AG10803 (cell line): ENCODE measurements at regions not wholly inside any gene's neighbourhood (a gene's known extent, or its start where the extent isn't known, plus 50 kb on each side); places are given as distances from the start of the nearest gene placed in this dataset.

ENCODE experiments used
- DNase-seq: peaks from one replicate; pipeline ENCODE4 v3.0.0; 2010; ENCODE audit warnings: low read depth
- H3K4me3 ChIP-seq: 2 replicates; pipeline ENCODE4 v1.5.1; 2011; ENCODE audit warnings: mild to moderate bottlenecking, low read length, control low read depth
- CTCF ChIP-seq: conservative IDR thresholded peaks from 2 replicates; pipeline ENCODE4 v1.5.1; 2011; ENCODE audit warnings: mild to moderate bottlenecking, low read length, control low read depth, inconsistent platforms

- no peak for TF ChIP-seq CTCF
- no peak overlapping the region for H3K4me3 ChIP-seq
- no peak for DNase-seq
Measured at GRCh38 chr2:104088745-104089144, 765.2 kb upstream of the POU3F3 start.

GRCh38 chr2:104090407-104090806, 763.5 kb upstream of the POU3F3 start:
- no peak overlapping the region for H3K4me3 ChIP-seq
- DNase-seq: no peak
- TF ChIP-seq CTCF: no peak

GRCh38 chr2:104091894-104092293, 762.0 kb upstream of the POU3F3 start:
- H3K4me3 ChIP-seq: no peak overlapping the region
- TF ChIP-seq CTCF: no peak
- no peak for DNase-seq

- H3K4me3 ChIP-seq: no peak overlapping the region
- DNase-seq: no peak
- no peak for TF ChIP-seq CTCF
Measured at GRCh38 chr2:104092886-104093285, 761.0 kb upstream of the POU3F3 start.

GRCh38 chr2:104102615-104103014, 751.3 kb upstream of the POU3F3 start:
- no peak for DNase-seq
- no peak overlapping the region for H3K4me3 ChIP-seq
- no peak for TF ChIP-seq CTCF

GRCh38 chr2:104109356-104109755, 744.6 kb upstream of the POU3F3 start:
- no peak overlapping the region for H3K4me3 ChIP-seq
- no peak for DNase-seq
- no peak for TF ChIP-seq CTCF

- no peak for DNase-seq
- H3K4me3 ChIP-seq: no peak overlapping the region
- no peak for TF ChIP-seq CTCF
Measured at GRCh38 chr2:104118889-104119288, 735.0 kb upstream of the POU3F3 start.
